LNCaP clone FGC (cell line): ENCODE measurements at regions not wholly inside any gene's neighbourhood (a gene's known extent, or its start where the extent isn't known, plus 50 kb on each side); places are given as distances from the start of the nearest gene placed in this dataset.

Source experiments
- DNase-seq: peaks from one replicate; pipeline ENCODE4 v3.0.0-alpha.2; 2011; ENCODE audit warnings: low read depth
- H3K4me3 ChIP-seq: 2 replicates; pipeline ENCODE4 v1.5.1; 2011; ENCODE audit warnings: mild to moderate bottlenecking, low read depth, low read length, control low read depth
- CTCF ChIP-seq: IDR thresholded peaks from 2 replicates; pipeline ENCODE4 v1.5.1; 2012; ENCODE audit warnings: mild to moderate bottlenecking; ENCODE audit not compliant: control insufficient read depth, insufficient read depth; ENCODE audit errors: extremely low read depth

DNA sequence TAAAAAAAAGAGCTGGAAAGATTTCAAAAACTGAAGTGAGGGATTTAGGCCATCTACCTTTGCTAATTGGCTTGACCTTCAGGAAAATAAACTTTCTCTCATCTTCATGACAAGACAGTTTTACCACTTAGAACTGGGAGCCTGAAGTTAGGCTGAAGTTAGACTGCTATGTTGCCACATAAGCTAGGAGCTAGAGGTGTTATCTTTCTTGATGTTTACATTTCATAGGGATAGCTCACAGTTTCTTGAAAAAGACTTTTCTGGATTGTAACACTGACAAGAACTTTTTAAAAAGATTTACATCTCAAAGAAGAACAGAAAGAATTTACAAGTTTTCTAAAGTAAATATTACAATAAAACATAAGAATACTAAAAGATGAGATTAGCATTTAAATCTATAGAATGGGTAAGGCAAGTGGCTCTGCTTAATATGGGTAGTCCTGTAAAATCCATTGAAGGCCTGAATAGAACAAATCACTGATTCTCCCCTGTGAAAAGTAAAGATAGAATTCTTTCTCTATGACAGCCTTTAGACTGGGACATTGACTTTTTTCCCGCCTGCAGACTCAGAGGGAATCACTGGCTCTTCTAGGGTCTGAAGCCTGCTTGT is 1665.4 kb upstream of the CDH9 start:
- DNase-seq, result no peak
- no peak overlapping the region for H3K4me3 ChIP-seq
- TF ChIP-seq CTCF, result no peak

- no peak for DNase-seq
- no peak for TF ChIP-seq CTCF
- no peak overlapping the region for H3K4me3 ChIP-seq
Measured at GRCh38 chr5:28691526-28691925, 1653.1 kb upstream of the CDH9 start.

DNA sequence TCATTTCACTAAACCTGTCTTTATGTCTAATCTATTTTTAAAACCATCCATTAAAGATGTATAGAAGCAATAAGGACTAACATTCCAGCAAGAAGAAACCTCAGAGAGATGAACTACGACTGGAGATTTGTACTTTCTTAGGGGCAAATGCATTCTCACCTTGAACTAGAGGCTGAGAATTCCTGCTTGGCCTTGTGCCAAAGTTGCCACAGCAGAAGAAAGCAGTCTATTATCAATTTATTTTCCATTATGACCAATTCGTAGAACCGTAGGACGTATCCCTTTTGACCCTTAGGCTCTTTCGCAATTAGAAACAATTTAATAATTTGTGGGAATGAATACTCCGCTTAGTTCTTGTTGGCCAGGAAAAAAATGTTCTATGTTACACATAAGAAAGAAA is 1647.4 kb upstream of the CDH9 start:
- no peak for DNase-seq
- no peak overlapping the region for H3K4me3 ChIP-seq
- no peak for TF ChIP-seq CTCF

DNA sequence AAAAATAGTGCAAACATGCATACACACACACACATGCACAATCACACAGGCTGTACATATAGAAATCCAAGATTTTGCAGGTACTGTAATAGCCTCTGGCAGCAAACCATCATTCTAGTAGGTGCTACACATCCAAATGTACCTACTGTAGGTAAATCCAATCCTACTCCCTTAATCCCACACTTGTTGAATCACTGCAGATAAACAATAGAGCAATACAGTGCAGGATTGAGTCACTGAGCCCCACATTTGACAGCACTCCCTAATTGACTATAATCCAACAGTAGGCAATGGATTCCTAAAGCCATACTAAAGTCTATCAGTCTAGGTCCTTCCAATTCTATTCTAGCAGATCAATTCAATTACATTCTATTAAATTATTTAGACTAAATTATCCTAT is 1640.5 kb upstream of the CDH9 start:
- no peak for TF ChIP-seq CTCF
- no peak overlapping the region for H3K4me3 ChIP-seq
- DNase-seq, result no peak

GRCh38 chr5:28666110-28666509 is 1627.7 kb upstream of the CDH9 start:
- H3K4me3 ChIP-seq, result no peak overlapping the region
- no peak for TF ChIP-seq CTCF
- DNase-seq, result no peak

- TF ChIP-seq CTCF, result no peak
- no peak for DNase-seq
- no peak overlapping the region for H3K4me3 ChIP-seq
Measured at GRCh38 chr5:28648108-28648507, 1609.7 kb upstream of the CDH9 start.

DNA sequence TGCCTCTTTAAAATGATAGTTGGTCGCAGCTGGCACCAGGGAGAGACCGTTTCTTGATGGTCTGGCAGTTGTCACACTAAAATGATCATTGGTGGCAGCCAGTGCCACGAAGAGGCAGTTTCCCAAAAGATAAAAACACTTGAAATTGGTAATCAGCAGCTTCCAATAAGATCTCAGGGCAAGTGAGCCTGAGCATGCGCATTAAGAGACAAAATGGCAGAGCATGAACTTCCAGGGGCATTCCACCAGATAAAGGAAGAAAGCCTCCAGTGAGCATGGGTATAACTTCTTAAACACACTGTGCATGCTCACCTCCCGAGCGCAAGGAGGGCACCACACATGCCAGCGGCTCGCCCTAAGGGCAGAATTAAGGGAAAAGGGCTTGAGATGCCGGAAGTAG is 1594.2 kb upstream of the CDH9 start:
- no peak for DNase-seq
- no peak for TF ChIP-seq CTCF
- no peak overlapping the region for H3K4me3 ChIP-seq
